ELF-1 (cell line): ENCODE measurements at regions not wholly inside any gene's neighbourhood (a gene's known extent, or its start where the extent isn't known, plus 50 kb on each side); places are given as distances from the start of the nearest gene placed in this dataset.
A peak's percentile ranks its signal among the peaks of the same experiment; 100 is the strongest.
"Not testable (repeated sequence)": the region's sequence is repeated elsewhere in the genome, so short reads cannot be mapped to it uniquely, and the experiment has no call there.

Experiments
- DNase-seq: peaks from one replicate; pipeline ENCODE4 v3.0.0-alpha.2; 2016; ENCODE audit warnings: low read depth, low spot score

GRCh38 chr5:130724658-130725057 is 440.4 kb downstream of the HINT1 start:
- no peak for DNase-seq

- peak; percentile 6 for DNase-seq
These were observed 444.7 kb downstream of the HINT1 start for GRCh38 chr5:130720355-130720754.

GRCh38 chr5:130715541-130715940 is 449.5 kb downstream of the HINT1 start:
- DNase-seq = no peak

- no peak for DNase-seq
These were observed 450.9 kb downstream of the HINT1 start for GRCh38 chr5:130714200-130714599.

- no peak for DNase-seq
These were observed 452.7 kb downstream of the HINT1 start for GRCh38 chr5:130712324-130712723.

GRCh38 chr5:130710596-130710995 is 454.5 kb downstream of the HINT1 start:
- peak; percentile 4 for DNase-seq

GRCh38 chr5:130708754-130709153 is 456.3 kb downstream of the HINT1 start:
- DNase-seq = no peak

- no peak for DNase-seq
These were observed 458.4 kb downstream of the HINT1 start for GRCh38 chr5:130706696-130707095.

- no peak for DNase-seq
These were observed 459.7 kb downstream of the HINT1 start for GRCh38 chr5:130705368-130705767.

- no peak for DNase-seq
These were observed 471.5 kb downstream of the HINT1 start for GRCh38 chr5:130693509-130693908.

GRCh38 chr5:130692770-130693169 is 472.3 kb downstream of the HINT1 start:
- DNase-seq = no peak

GRCh38 chr5:130689831-130690230 is 475.2 kb downstream of the HINT1 start:
- no peak for DNase-seq

GRCh38 chr5:130687085-130687733 is 477.8 kb downstream of the HINT1 start:
- no peak for DNase-seq

- no peak for DNase-seq
These were observed 486.4 kb downstream of the HINT1 start for GRCh38 chr5:130678637-130679036.

GRCh38 chr5:130666462-130666861 is 498.6 kb downstream of the HINT1 start:
- no peak for DNase-seq

GRCh38 chr5:130652176-130652575 is 512.9 kb downstream of the HINT1 start:
- no peak for DNase-seq

- peak; percentile 70 for DNase-seq
These were observed 513.6 kb downstream of the HINT1 start for GRCh38 chr5:130651440-130651839.

GRCh38 chr5:130643321-130643720 is 521.7 kb downstream of the HINT1 start:
- no peak for DNase-seq

GRCh38 chr5:130642461-130642860 is 522.6 kb downstream of the HINT1 start:
- no peak for DNase-seq

GRCh38 chr5:130627145-130627544 is 537.9 kb downstream of the HINT1 start:
- DNase-seq = no peak

- DNase-seq = no peak
These were observed 540.3 kb downstream of the HINT1 start for GRCh38 chr5:130624805-130625204.

GRCh38 chr5:130616161-130616560 is 548.9 kb downstream of the HINT1 start:
- DNase-seq = no peak

GRCh38 chr5:130605234-130605633 is 559.8 kb downstream of the HINT1 start:
- peak; percentile 2 for DNase-seq

GRCh38 chr5:130596647-130597046 is 568.4 kb downstream of the HINT1 start:
- DNase-seq = not testable (repeated sequence)
